Suprapubic skin (tissue), 4 donors: ENCODE measurements at regions not wholly inside any gene's neighbourhood (a gene's known extent, or its start where the extent isn't known, plus 50 kb on each side); places are given as distances from the start of the nearest gene placed in this dataset.
"Not testable (repeated sequence)": the region's sequence is repeated elsewhere in the genome, so short reads cannot be mapped to it uniquely, and the experiment has no call there.

Experiments
- DNase-seq, 2 donors: peaks; one replicate each; pipeline ENCODE4 v3.0.0-alpha.2; 2019; ENCODE audit warnings: low spot score in 2 of 2
- H3K27ac ChIP-seq: fragments of 200-600 bp; sonication (generic); one replicate; pipeline ENCODE4 v1.5.1; 2019
- H3K27me3 ChIP-seq: fragments of 200-600 bp; sonication (generic); one replicate; pipeline ENCODE4 v1.5.1; 2019
- H3K36me3 ChIP-seq: fragments of 200-600 bp; sonication (generic); one replicate; pipeline ENCODE4 v1.5.1; 2019
- H3K4me1 ChIP-seq: fragments of 200-600 bp; sonication (generic); one replicate; pipeline ENCODE4 v1.5.1; 2019
- H3K4me3 ChIP-seq: fragments of 200-600 bp; sonication (generic); one replicate; pipeline ENCODE4 v1.5.1; 2019; ENCODE audit warnings: mild to moderate bottlenecking
- H3K9me3 ChIP-seq: fragments of 200-600 bp; sonication (generic); one replicate; pipeline ENCODE4 v1.5.1; 2019
- CTCF ChIP-seq, 2 donors: fragments of 200-600 bp in 1 of 2; fragments of 450-650 bp in 1 of 2; sonication (generic) in 1 of 2; IDR thresholded peaks; one replicate each; pipeline ENCODE4 v1.5.1; 2016 to 2019; ENCODE audit warnings: antibody characterized with exemption in 2 of 2, mild to moderate bottlenecking in 1 of 2, moderate library complexity in 1 of 2
- EP300 ChIP-seq: sonication (generic); formaldehyde crosslinking; IDR thresholded peaks from one replicate; pipeline ENCODE4 v1.6.1; 2017; ENCODE audit warnings: antibody characterized with exemption
- POLR2A ChIP-seq, 2 donors: fragments of 450-650 bp; IDR thresholded peaks; one replicate each; pipeline ENCODE4 v1.6.1; 2017; ENCODE audit warnings: antibody characterized with exemption in 2 of 2, mild to moderate bottlenecking in 2 of 2, moderate library complexity in 2 of 2
- POLR2AphosphoS5 ChIP-seq, 3 donors: sonication (generic); formaldehyde crosslinking; IDR thresholded peaks; one replicate each; pipeline ENCODE4 v1.6.1; 2017; ENCODE audit warnings: antibody characterized with exemption in 3 of 3
- WGBS: methylation state at CpG from one replicate; pipeline ENCODE4 v1.1.5; 2018; 5-methylcytosine and 5-hydroxymethylcytosine counted together

GRCh38 chr15:79615754-79616153 is 183.6 kb downstream of the MINAR1 start:
- WGBS: 74% methylated on average over 4 of the region's 4 CpGs
- TF ChIP-seq POLR2A (IDR thresholded peaks at IDR 0.05) (no peak), POLR2AphosphoS5 (IDR thresholded peaks at IDR 0.05) (no peak), CTCF (IDR thresholded peaks at IDR 0.05) (no peak), EP300 (no peak)
- Histone ChIP-seq H3K36me3 (no peaks in the 10 kb centered on the region), H3K27ac (no peak overlapping the region), H3K4me1 (no peaks in the 10 kb centered on the region), H3K27me3 (no peaks in the 10 kb centered on the region), H3K9me3 (no peaks in the 10 kb centered on the region), H3K4me3 (no peak overlapping the region)
- no peak for DNase-seq

GRCh38 chr15:79617071-79617470 is 184.9 kb downstream of the MINAR1 start:
- H3K4me1 ChIP-seq: no peaks in the 10 kb centered on the region
- TF ChIP-seq POLR2AphosphoS5 (IDR thresholded peaks at IDR 0.05) (no peak), POLR2A (IDR thresholded peaks at IDR 0.05) (no peak), EP300 (no peak), CTCF (IDR thresholded peaks at IDR 0.05) (no peak)
- no peaks in the 10 kb centered on the region for H3K9me3 ChIP-seq
- no peak for DNase-seq
- no peak overlapping the region for H3K27ac ChIP-seq
- H3K4me3 ChIP-seq: no peak overlapping the region
- H3K27me3 ChIP-seq: no peaks in the 10 kb centered on the region
- no peaks in the 10 kb centered on the region for H3K36me3 ChIP-seq

GRCh38 chr15:79620112-79620857 is 188.1 kb downstream of the MINAR1 start:
- H3K27me3 ChIP-seq: peaks cover 4% of the 10 kb centered on the region
- no peak overlapping the region for H3K4me3 ChIP-seq
- no peak overlapping the region for H3K27ac ChIP-seq
- no peaks in the 10 kb centered on the region for H3K4me1 ChIP-seq
- TF ChIP-seq POLR2AphosphoS5 (IDR thresholded peaks at IDR 0.05) (no peak), POLR2A (IDR thresholded peaks at IDR 0.05) (no peak), EP300 (no peak), CTCF (IDR thresholded peaks at IDR 0.05) (no peak)
- no peaks in the 10 kb centered on the region for H3K36me3 ChIP-seq
- no peak for DNase-seq
- no peaks in the 10 kb centered on the region for H3K9me3 ChIP-seq
- WGBS: 64% methylated on average over 4 of the region's 4 CpGs

- H3K36me3 ChIP-seq, H3K4me1 ChIP-seq, H3K27ac ChIP-seq, DNase-seq, H3K27me3 ChIP-seq, H3K4me3 ChIP-seq, H3K9me3 ChIP-seq: not testable (repeated sequence)
- WGBS: 88% methylated on average over 3 of the region's 3 CpGs
Measured at GRCh38 chr15:79621805-79622204, 189.7 kb downstream of the MINAR1 start.

GRCh38 chr15:79623488-79623887 is 191.4 kb downstream of the MINAR1 start:
- Histone ChIP-seq H3K4me1 (no peaks in the 10 kb centered on the region), H3K27me3 (peaks cover 4% of the 10 kb centered on the region), H3K27ac (no peak overlapping the region), H3K36me3 (no peaks in the 10 kb centered on the region), H3K9me3 (no peaks in the 10 kb centered on the region), H3K4me3 (no peak overlapping the region)
- WGBS: 89% methylated on average over 1 of the region's 1 CpG
- DNase-seq: no peak
- TF ChIP-seq POLR2A (IDR thresholded peaks at IDR 0.05) (no peak), EP300 (no peak)

- no peaks in the 10 kb centered on the region for H3K4me1 ChIP-seq
- no peaks in the 10 kb centered on the region for H3K27me3 ChIP-seq
- no peak overlapping the region for H3K27ac ChIP-seq
- H3K36me3 ChIP-seq: no peaks in the 10 kb centered on the region
- no peak for DNase-seq
- peaks cover 5% of the 10 kb centered on the region for H3K9me3 ChIP-seq
- WGBS: 82% methylated on average over 3 of the region's 5 CpGs
- no peak for TF ChIP-seq EP300
- no peak for TF ChIP-seq POLR2AphosphoS5 (IDR thresholded peaks at IDR 0.05)
- no peak for TF ChIP-seq POLR2A (IDR thresholded peaks at IDR 0.05)
- TF ChIP-seq CTCF (IDR thresholded peaks at IDR 0.05): no peak
- H3K4me3 ChIP-seq: no peak overlapping the region
Measured at GRCh38 chr15:79629687-79630086, 197.6 kb downstream of the MINAR1 start.
